ENCODE measurements at regions not wholly inside any gene's neighbourhood (a gene's known extent, or its start where the extent isn't known, plus 50 kb on each side); places are given as distances from the start of the nearest gene placed in this dataset.

GRCh38 chr10:9211228-9211627 lies 1156.7 kb downstream of the GATA3 start:
- DNase-seq (ENCODE audit: low spot score): no peak
- no peak for TF ChIP-seq CTCF (IDR thresholded peaks at IDR 0.05; ENCODE audit: extremely low read depth, missing control alignments)

- no peak for TF ChIP-seq CTCF (IDR thresholded peaks at IDR 0.05; ENCODE audit: extremely low read depth, missing control alignments)
- DNase-seq (ENCODE audit: low spot score): no peak
These were observed 1160.1 kb downstream of the GATA3 start for GRCh38 chr10:9214618-9215017.

- TF ChIP-seq CTCF (IDR thresholded peaks at IDR 0.05; ENCODE audit: extremely low read depth, missing control alignments): no peak
- DNase-seq (ENCODE audit: low spot score): no peak
These were observed 1160.6 kb downstream of the GATA3 start for GRCh38 chr10:9215121-9215520.

- TF ChIP-seq CTCF (IDR thresholded peaks at IDR 0.05; ENCODE audit: extremely low read depth, missing control alignments): no peak
- no peak for DNase-seq (ENCODE audit: low spot score)
These were observed 1165.4 kb downstream of the GATA3 start for GRCh38 chr10:9219860-9220259.

- TF ChIP-seq CTCF (IDR thresholded peaks at IDR 0.05; ENCODE audit: extremely low read depth, missing control alignments): no peak
These were observed 1168.4 kb downstream of the GATA3 start for GRCh38 chr10:9222917-9223316.

GRCh38 chr10:9227679-9228365 lies 1173.3 kb downstream of the GATA3 start:
- no peak for TF ChIP-seq CTCF (IDR thresholded peaks at IDR 0.05; ENCODE audit: extremely low read depth, missing control alignments)
- DNase-seq (ENCODE audit: low spot score): no peak

More at GRCh38 chr10:9222917-9223316, 1168.4 kb downstream of the GATA3 start:
- DNase-seq (ENCODE audit: low spot score): no peak

- no peak for TF ChIP-seq CTCF (IDR thresholded peaks at IDR 0.05; ENCODE audit: extremely low read depth, missing control alignments)
- no peak for DNase-seq (ENCODE audit: low spot score)
These were observed 1174.3 kb downstream of the GATA3 start for GRCh38 chr10:9228771-9229170.

Data from GM20000 (cell line).